HUDEP-2 (cell line): ENCODE measurements at regions not wholly inside any gene's neighbourhood (a gene's known extent, or its start where the extent isn't known, plus 50 kb on each side); places are given as distances from the start of the nearest gene placed in this dataset.
"Not testable (repeated sequence)": the region's sequence is repeated elsewhere in the genome, so short reads cannot be mapped to it uniquely, and the experiment has no call there.

Experiments used
- DNase-seq, 76 experiments: peaks; one replicate each; lab custom pipeline; 2025; ENCODE audit not compliant: unreplicated experiment in 76 of 76; lab: John Stamatoyannopoulos, UW

GRCh38 chr1:209132736-209133467 lies 450.6 kb upstream of the CAMK1G start:
- DNase-seq = no peak

DNA sequence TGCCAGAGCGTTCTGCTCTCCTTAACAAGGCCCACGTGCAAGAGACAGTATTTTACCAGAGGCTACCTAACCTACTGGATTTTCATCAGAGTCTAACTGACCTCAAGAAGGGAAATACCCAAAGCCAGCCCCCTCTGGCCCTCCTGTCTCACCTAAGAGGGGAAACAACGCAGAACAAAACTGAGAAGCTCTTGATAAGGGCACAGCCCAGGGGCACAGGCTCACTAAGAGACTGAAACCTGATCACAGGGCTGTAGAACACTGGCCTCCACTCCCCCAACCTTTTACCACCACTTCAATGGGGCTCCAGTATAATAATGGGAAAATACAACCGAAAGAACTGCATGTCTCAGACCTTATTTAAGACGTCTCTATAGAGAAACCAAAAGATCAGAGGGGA lies 449.5 kb upstream of the CAMK1G start:
- no peak for DNase-seq

DNA sequence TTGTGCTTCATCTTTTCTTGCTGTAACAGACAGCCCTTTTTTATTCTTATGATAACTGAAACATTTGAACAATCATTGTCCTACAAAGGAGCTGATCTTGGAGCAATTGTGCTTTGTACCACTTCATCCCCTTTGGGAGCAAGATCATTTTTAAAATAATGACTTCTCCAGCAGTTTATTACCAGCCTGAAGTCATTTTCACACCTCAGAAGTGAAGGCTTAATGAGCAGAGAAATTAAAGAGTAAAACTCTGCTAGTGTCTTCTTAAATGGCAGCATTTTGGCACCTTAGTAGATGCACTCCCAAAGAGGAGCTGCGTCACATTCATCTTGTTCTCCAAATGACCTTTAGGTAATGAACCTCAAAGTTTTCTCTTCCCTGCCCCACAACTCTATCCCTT lies 439.6 kb upstream of the CAMK1G start:
- DNase-seq = no peak

DNA sequence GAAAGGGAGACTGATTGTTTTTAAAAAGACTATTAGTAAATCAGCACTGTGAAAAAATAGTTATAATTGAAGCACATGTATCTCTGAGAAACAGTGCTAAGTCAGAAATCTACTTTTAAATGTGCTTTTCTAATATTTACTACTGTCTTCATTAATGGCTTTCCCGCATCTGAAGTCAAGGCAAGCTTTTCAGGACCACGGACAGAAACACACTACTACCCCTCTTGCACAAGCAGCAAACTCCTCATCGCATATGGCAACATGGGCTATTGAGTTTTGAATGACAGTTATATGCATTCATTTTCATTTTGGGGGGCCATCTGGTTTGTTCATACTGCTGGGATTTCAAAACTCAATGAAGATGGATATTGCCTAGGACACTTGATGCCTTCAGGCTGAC lies 433.4 kb upstream of the CAMK1G start:
- DNase-seq = peak in 20 of 76 experiments; percentile 0 to 23 (median 2)

GRCh38 chr1:209153411-209153810 lies 430.1 kb upstream of the CAMK1G start:
- no peak for DNase-seq

- no peak for DNase-seq
Observed at GRCh38 chr1:209154912-209155311, 428.6 kb upstream of the CAMK1G start.

DNA sequence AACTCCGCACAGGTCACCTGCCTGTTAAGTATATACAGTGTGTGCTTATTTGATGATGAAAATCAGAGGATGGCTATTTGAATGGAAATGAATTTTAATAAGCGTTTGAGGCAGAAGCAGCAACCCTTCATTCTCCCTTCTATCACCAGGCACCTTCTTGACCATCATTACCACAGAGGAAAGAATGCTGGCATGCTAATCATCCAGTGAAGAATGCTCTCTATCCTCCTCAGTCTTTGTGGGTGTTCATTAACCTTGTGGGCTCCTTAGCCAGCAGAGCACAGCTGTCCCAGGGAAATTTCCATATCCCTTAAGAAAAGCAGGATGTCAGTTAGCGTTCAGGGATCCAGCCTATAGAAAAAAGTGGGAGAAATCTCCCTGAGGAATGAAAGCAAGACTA lies 428.0 kb upstream of the CAMK1G start:
- no peak for DNase-seq

- no peak for DNase-seq
Observed at GRCh38 chr1:209156991-209157390, 426.5 kb upstream of the CAMK1G start.

- DNase-seq = no peak
Observed at GRCh38 chr1:209157546-209158249, 425.8 kb upstream of the CAMK1G start.

DNA sequence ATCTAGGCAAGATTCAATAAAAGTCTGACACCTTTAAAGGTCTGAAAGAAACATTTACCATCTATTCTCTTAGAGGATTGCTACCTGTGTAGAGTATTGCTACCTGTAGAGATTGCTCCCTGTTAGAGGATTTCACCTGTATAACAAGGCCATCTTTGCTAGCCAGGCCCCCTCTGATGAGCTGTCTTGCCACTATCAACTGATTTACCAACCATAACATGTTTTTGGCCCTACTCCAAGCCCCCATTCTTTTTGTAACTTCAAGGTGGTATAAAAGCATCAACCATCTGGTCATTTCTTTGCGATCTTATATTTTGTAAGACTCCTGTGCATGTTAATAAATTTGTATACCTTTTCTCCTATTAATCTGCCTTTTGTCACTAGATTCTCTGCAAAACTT lies 424.7 kb upstream of the CAMK1G start:
- DNase-seq = no peak

DNA sequence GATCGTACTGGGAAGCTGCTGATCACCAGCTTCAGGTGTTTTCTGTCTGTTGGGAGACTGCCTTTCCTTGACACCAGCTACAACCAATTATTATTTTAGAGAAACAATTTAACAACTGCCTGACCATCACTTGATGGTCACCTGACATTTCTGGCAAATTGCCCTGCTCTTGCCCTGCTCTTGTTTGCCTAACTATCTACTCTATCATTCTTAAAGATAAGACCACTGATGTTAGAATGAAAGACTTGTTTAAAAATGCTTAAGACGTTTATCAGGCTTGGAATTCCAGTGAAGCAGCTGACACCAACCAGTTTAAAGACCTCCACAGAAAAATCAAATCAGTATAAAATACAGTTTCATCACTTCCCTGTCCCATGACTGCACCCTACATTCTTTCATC lies 423.3 kb upstream of the CAMK1G start:
- no peak for DNase-seq

DNA sequence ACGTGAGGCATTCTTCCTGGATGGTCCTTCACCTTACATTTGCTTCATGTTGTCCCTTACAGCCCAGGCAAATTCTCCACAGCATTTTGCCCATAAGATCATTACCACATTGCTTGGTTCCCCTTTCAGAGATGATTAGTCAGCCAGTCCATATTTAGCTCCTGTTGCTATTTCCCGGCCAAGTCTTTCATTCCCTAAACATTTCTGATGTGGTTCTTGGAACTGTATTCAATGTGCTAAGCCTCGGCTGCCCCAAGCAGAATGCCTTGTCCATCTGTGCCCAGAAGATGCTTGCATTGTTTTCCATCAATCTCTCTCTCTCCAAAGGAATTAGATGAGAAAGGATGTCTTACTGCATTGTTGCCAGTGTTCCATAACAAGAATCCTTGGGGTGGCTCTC lies 420.9 kb upstream of the CAMK1G start:
- DNase-seq = no peak

DNA sequence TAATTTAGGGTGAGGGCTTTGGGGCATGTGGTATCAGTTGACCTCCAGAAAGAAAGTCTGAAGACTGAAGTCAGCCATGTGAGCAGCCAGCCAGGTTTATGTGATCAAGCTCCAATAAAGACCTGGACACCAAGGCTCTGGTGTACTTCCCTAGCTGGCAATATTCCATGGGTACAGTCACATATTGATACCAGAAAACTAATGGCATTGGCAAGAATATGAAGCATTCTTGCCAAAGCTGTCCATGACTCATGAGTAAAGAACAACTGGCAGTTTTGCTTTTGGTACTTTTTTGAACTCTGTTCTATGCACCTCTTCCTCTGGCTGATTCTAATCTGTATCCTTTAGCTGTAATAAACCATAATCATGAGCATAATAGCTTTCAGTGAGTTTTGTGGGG lies 415.3 kb upstream of the CAMK1G start:
- DNase-seq = peak in 6 of 76 experiments; percentile 2 to 37 (median 10)

DNA sequence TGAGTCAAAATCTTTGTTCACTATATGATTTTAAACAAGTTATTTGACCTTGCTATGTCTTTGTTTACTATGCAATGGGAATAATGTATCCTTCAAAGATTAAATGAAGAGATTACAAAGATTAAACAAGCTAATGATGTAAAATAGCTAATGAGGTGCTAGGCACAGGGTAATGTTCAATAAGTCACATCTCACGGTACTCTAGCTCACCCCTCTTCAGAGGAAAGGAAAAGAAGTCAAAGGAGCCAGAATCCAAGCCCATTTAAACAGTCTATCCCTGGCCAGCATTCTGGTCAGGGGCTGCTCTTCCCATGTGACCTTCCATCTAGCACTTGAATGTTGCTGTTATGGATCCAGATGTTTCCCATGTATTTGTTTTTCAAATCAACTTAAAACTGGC lies 412.4 kb upstream of the CAMK1G start:
- DNase-seq = no peak

GRCh38 chr1:209172286-209172685 lies 411.2 kb upstream of the CAMK1G start:
- no peak for DNase-seq

GRCh38 chr1:209172792-209173542 lies 410.5 kb upstream of the CAMK1G start:
- DNase-seq = not testable (repeated sequence)

DNA sequence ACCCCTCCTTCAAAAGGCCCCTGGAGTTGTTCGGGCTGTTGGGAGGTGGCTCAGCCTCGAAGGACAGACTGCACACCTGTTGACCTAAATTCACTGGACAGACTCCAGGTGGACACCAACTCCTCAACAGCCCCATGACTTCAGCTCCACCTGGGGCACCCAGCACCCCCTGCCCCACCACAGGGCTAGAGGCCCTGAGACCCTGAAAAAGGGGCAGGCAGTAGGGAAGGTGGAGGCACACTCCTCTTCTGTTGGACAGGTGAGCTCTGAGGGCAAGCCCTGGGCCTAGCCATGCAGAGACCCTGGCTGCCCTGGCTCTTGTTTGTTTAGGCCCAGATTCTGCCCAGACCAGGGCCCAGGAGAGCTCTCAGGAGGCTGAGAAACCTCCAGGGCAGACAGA lies 409.7 kb upstream of the CAMK1G start:
- DNase-seq = not testable (repeated sequence)

GRCh38 chr1:209176866-209177430 lies 406.6 kb upstream of the CAMK1G start:
- DNase-seq = no peak

- no peak for DNase-seq
Observed at GRCh38 chr1:209183195-209183594, 400.3 kb upstream of the CAMK1G start.

DNA sequence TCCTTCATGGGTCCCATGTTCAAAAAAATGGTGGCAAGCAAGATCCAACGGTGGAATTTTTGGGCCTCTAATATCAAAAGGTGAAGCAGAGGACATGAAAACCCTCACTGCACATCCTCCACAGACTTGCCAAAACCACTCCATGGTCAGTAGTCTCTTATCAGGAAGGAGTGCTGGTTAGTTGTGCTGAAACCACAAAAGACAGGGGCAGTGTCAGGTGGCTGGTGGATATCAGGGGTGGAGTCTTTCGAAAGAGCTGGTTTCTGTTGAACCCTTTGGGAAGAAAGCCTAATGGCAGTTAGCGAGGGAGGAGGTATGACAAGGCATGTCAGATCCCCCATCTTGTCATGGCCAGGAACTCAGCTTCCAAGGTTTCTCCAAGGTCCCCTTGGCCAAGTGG lies 395.9 kb upstream of the CAMK1G start:
- DNase-seq = peak in 8 of 76 experiments; percentile 3 to 45 (median 20)

GRCh38 chr1:209190591-209191261 lies 392.8 kb upstream of the CAMK1G start:
- DNase-seq = peak in 16 of 76 experiments; percentile 1 to 44 (median 13)
